Activated CD4-positive, alpha-beta T cell treated with anti-CD3 and anti-CD28 coated beads, Interleukin-2, Interleukin-6, amounts not matched to agents 100 ng/mL and 50 ng/mL, durations not matched to agents 16 hours and 8 hours (primary cell): ENCODE measurements at regions not wholly inside any gene's neighbourhood (a gene's known extent, or its start where the extent isn't known, plus 50 kb on each side); places are given as distances from the start of the nearest gene placed in this dataset.
"Not testable (repeated sequence)": the region's sequence is repeated elsewhere in the genome, so short reads cannot be mapped to it uniquely, and the experiment has no call there.

Experiments used
- DNase-seq: peaks from one replicate; pipeline ENCODE4 v3.0.0-alpha.2; 2020

DNA sequence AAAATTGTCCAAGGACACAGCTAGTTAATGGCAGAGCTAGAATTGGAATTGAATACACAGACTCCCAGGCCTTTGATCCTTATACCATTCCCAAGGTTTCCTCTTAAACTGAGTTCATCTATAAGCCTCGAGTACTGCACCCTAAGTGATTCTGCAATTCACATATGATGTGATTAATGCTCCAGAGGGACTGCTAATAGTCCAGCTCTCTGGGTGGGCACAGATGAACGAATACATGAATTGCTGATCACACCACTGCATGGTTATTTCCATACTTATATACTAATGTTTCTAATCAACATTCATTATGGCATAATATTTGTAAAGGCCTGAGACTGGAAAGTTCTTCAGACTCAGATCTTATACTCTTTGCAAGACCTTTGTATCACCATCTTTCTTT, 101.8 kb downstream of the NUFIP1 start:
- no peak for DNase-seq

- no peak for DNase-seq
Observed at GRCh38 chr13:44884076-44884729, 105.1 kb downstream of the NUFIP1 start.

- peak; percentile 38 for DNase-seq
Observed at GRCh38 chr13:44879452-44880058, 109.7 kb downstream of the NUFIP1 start.

DNA sequence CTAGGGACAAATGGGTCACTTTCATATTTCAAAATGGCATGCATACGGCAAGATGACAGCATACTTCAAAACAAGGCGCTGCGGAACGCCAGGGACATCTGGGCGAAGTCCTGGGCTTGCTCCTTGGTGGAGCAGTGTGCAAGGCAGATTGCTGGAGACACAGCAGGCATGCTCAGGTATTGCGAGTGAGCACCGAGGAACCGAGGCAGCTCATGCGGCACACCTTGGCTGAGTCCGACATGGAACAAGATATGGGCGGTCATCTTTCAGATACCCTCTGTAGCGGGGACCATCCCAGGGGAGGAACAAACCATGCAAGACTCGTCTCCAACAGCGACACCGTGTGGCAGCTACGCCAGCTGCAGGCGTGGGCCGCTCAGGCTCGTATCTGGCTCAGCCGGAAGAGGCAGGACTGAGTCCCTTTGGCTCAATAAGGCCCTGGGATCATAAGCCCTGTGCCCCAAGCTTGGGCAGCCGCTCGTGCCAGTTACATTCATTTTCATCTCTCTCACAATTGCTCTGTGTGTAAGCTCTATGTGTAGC, 112.4 kb downstream of the NUFIP1 start:
- DNase-seq, result no peak

- no peak for DNase-seq
Observed at GRCh38 chr13:44874886-44875630, 114.2 kb downstream of the NUFIP1 start.

GRCh38 chr13:44874176-44874575, 115.1 kb downstream of the NUFIP1 start:
- DNase-seq, result no peak

GRCh38 chr13:44873461-44873860, 115.8 kb downstream of the NUFIP1 start:
- DNase-seq, result no peak

GRCh38 chr13:44872751-44873150, 116.5 kb downstream of the NUFIP1 start:
- no peak for DNase-seq

- no peak for DNase-seq
Observed at GRCh38 chr13:44870456-44870929, 118.8 kb downstream of the NUFIP1 start.

DNA sequence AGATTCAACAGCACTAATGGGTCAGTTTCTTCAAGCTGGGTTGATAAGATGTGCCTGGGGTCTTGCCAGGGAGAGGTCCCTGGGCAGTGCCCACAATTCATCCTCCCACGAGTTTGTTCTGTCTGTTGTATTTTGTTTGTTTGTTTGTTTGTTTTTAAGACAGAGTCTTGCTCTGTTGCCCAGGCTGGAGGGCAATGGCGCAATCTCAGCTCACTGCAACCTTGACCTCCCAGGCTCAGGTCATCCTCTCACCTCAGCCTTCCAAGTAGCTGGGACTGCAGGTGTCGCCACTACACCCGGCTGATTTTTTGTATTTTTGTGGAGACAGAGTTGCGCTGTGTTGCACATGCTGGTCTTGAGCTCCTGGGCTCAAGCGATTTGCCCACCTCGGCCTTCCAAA, 120.1 kb downstream of the NUFIP1 start:
- DNase-seq, result no peak

DNA sequence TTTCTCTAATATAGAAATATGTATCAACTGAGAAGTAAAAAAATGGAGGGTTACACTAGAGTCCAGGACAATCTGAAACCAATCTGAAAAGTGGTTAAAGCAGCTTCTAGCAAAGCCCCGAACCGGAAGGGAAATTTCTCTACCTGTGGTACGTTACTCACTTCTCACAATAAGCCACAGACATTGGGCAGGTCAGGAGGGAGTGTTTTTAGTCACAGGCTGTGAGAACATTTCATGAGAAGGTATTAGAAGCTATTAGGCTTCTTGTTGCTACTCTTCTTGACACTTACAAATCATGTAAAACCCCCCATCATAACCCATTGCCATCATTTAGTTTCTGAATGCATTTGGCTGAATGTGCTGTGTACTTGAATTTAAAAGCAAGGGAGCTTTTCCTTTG, 120.9 kb downstream of the NUFIP1 start:
- DNase-seq, result peak; percentile 65

- no peak for DNase-seq
Observed at GRCh38 chr13:44867825-44868224, 121.4 kb downstream of the NUFIP1 start.

- no peak for DNase-seq
Observed at GRCh38 chr13:44866411-44866911, 122.8 kb downstream of the NUFIP1 start.

DNA sequence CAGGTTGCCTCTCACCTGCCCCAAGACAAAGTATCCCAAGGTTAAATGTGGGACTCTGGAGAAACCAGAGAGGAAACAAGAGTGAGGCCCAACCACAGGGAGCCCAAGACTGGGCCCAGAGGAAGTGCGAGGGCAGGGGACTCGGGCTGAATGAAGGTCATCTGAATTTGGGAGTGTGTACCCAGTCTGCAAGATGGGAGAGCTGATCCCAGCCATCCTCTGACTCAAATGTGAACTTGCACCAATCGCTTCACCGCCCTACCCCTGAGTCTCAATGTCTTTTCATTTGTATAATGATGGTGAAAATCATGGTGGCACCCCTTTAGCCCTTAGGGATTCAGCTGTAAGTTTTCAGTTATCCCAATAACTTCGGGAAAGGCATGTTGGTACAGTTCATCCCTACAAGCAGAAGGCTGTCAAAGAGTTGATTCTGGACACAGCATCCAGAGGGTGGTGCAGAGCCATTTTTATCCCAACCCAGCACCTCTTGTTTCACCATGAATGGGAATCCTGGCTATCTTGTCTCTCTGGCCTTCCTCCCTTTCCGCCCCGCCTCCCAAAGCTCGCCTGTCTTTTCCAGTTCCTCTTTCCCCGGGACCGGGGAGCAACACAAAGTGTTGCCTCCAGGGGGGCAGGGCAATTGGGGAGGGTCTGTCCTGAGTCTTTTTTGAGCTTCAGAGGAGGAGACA, 123.4 kb downstream of the NUFIP1 start:
- DNase-seq, result no peak

GRCh38 chr13:44863641-44864040, 125.6 kb downstream of the NUFIP1 start:
- not testable (repeated sequence) for DNase-seq

DNA sequence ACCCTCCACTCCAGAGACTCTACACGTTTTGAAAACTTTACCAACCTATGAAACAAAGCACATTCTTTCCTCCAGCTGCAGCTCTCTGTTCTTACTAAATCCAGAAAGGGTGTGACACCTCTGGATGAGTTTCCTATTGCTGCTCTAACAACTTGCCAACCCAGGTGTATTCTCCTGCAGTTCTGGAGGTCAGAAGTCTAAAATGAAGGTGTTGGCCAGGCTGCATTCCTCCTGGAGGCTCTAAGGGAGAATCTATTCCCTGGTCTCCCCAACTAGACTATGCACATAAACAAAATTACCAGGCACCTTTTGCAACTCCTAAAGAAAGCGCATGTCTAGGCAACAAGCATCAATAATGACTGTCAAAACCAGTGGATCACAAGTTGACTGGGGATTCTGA, 128.8 kb downstream of the NUFIP1 start:
- no peak for DNase-seq

DNA sequence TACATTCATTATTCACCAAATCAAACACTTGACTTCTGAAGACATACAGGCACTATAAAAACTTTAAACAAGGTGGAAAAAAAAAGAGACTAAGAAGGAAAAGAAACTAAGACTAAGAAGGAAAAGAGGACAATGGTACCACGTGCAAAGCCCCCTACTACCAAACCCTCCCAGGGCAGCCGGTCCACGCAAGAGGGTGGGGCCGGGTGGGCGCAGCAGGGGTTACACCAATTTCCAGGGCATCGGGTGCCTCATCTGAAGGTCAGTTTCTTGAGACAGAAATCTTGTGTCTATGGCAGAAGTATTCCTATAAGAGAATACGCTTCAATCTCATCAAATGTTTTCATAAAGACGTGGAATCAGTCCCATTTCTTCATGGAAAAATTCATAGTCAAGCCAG, 131.5 kb downstream of the NUFIP1 start:
- DNase-seq, result no peak

GRCh38 chr13:44857061-44857460, 132.2 kb downstream of the NUFIP1 start:
- DNase-seq, result no peak

- no peak for DNase-seq
Observed at GRCh38 chr13:44855860-44856259, 133.4 kb downstream of the NUFIP1 start.

DNA sequence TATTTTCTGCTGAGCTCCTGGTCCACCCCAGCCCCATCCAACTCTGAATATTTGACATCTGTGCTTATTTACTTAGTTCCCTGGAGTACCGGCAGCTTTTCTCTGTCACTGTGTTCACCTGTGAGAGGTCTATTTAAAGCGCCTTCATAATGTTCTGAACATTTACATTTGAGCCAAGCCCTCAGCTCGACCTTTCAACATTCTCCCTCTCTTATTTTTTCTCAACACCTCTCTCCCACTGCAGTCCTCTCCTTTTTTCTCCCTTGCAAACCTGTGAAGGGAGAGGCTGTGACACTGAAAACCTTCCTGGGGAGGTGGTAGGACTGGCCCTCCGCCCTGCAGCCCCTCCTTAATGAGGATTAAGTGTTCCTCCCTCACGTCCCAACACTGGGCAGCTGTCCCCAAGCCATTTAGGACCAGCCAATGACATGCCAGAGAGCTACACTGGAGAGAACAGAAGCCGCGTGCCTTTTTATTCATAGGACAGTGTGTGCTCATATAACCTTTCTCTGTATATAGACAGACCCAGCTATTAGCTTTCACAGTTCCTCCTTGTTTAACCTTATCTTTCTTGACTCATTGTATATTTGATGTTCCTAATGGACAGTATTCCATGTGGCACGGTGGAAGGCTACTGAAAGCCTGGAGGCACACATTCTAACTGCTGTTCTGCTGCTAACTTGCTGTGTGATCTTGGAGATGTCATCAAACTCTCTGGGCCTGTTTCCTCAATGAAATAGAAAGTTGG, 134.8 kb downstream of the NUFIP1 start:
- DNase-seq, result no peak

DNA sequence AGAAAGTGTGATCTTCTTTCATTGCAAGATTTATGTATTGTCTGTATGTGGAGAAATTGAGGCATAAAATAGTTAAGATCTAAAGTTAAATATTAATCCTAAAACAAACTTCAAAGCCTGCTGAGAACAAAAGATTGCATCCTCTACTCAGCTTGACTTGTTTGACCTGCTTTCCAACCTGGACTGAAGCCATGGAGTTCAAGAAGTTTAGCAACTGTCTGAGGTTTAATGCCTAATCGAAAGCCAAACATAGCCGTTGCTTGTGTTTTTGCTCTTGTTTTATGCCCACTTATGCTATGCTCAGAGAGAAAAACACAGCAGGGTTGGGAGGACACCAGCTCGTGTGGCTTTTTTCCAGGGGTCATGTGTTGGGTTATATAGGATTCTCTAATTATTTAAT, 135.6 kb downstream of the NUFIP1 start:
- no peak for DNase-seq
